ENCODE measurements at regions not wholly inside any gene's neighbourhood (a gene's known extent, or its start where the extent isn't known, plus 50 kb on each side); places are given as distances from the start of the nearest gene placed in this dataset.

DNA sequence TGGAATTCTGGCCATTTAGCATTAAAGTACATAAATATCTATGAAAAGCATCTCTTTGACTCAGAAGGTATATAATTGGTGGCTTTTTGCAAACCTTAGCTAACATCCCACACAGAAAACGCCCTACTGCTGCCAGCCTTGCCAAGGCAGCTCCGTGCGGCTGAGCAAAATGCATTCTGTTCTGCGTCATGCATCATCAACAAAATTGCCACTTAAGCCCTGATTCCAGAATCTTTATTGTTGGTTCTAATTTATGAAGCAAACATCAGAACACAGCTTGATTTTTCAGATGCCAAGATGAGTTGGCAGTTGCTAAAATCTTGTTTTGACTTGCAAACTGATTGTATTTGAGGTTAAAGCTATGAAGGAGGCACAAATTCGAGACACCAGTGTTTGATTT, 314.9 kb upstream of the DEPDC1 start:
- TF ChIP-seq, protein P1, sequence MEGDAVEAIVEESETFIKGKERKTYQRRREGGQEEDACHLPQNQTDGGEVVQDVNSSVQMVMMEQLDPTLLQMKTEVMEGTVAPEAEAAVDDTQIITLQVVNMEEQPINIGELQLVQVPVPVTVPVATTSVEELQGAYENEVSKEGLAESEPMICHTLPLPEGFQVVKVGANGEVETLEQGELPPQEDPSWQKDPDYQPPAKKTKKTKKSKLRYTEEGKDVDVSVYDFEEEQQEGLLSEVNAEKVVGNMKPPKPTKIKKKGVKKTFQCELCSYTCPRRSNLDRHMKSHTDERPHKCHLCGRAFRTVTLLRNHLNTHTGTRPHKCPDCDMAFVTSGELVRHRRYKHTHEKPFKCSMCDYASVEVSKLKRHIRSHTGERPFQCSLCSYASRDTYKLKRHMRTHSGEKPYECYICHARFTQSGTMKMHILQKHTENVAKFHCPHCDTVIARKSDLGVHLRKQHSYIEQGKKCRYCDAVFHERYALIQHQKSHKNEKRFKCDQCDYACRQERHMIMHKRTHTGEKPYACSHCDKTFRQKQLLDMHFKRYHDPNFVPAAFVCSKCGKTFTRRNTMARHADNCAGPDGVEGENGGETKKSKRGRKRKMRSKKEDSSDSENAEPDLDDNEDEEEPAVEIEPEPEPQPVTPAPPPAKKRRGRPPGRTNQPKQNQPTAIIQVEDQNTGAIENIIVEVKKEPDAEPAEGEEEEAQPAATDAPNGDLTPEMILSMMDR (IDR thresholded peaks at IDR 0.05), result no peak
- TF ChIP-seq ZNF121 (CRISPR knock-in tag; IDR thresholded peaks at IDR 0.05) (no peak), NR2C2 (CRISPR knock-in tag; IDR thresholded peaks at IDR 0.05) (no peak), SOX15 (CRISPR knock-in tag; IDR thresholded peaks at IDR 0.05) (no peak), TP53 (CRISPR knock-in tag; IDR thresholded peaks at IDR 0.05) (no peak), MXD4 (CRISPR knock-in tag; IDR thresholded peaks at IDR 0.05; ENCODE audit: borderline replicate concordance) (no peak), IRF2 (CRISPR knock-in tag; IDR thresholded peaks at IDR 0.05; ENCODE audit: borderline replicate concordance, low read depth) (no peak), ESRRA (CRISPR knock-in tag; IDR thresholded peaks at IDR 0.05; ENCODE audit: borderline replicate concordance) (no peak), NFE2L1 (CRISPR knock-in tag; IDR thresholded peaks at IDR 0.05) (no peak), ZNF232 (CRISPR knock-in tag; IDR thresholded peaks at IDR 0.05) (no peak)
- TF ChIP-seq, protein P2, sequence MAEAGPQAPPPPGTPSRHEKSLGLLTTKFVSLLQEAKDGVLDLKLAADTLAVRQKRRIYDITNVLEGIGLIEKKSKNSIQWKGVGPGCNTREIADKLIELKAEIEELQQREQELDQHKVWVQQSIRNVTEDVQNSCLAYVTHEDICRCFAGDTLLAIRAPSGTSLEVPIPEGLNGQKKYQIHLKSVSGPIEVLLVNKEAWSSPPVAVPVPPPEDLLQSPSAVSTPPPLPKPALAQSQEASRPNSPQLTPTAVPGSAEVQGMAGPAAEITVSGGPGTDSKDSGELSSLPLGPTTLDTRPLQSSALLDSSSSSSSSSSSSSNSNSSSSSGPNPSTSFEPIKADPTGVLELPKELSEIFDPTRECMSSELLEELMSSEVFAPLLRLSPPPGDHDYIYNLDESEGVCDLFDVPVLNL (CRISPR knock-in tag; IDR thresholded peaks at IDR 0.05; ENCODE audit: borderline replicate concordance, low read depth), result no peak

Measured in WTC11 (cell line).